ENCODE measurements at regions not wholly inside any gene's neighbourhood (a gene's known extent, or its start where the extent isn't known, plus 50 kb on each side); places are given as distances from the start of the nearest gene placed in this dataset.

GRCh38 chr11:101188801-101189200 lies 59.2 kb upstream of the PGR start (continued):
- TF ChIP-seq EGR1 (IDR thresholded peaks at IDR 0.05; ENCODE audit: borderline replicate concordance, low read depth, low read length): no peak
- TF ChIP-seq BRCA1 (IDR thresholded peaks at IDR 0.05; ENCODE audit: low read depth, low read length): no peak
- no peak for TF ChIP-seq ATF3 (IDR thresholded peaks at IDR 0.05; ENCODE audit: insufficient read depth, low read depth, low read length)
- no peak for TF ChIP-seq KDM5A (IDR thresholded peaks at IDR 0.05; ENCODE audit: low read length)
